ENCODE measurements at regions not wholly inside any gene's neighbourhood (a gene's known extent, or its start where the extent isn't known, plus 50 kb on each side); places are given as distances from the start of the nearest gene placed in this dataset.

- no peak for TF ChIP-seq CTCF (IDR thresholded peaks at IDR 0.05; ENCODE audit: control insufficient read depth, insufficient read depth, low read depth, low read length, missing control alignments)
- DNase-seq (ENCODE audit: low read depth), result no peak
- no peak overlapping the region for H3K4me3 ChIP-seq (ENCODE audit: control insufficient read depth, low read depth, low read length)
Observed at GRCh38 chr21:24294171-24294570, 1313.1 kb downstream of the MRPL39 start.

- H3K4me3 ChIP-seq (ENCODE audit: control insufficient read depth, low read depth, low read length), result no peak overlapping the region
- no peak for TF ChIP-seq CTCF (IDR thresholded peaks at IDR 0.05; ENCODE audit: control insufficient read depth, insufficient read depth, low read depth, low read length, missing control alignments)
- no peak for DNase-seq (ENCODE audit: low read depth)
Observed at GRCh38 chr21:24290151-24290833, 1317.0 kb downstream of the MRPL39 start.

- H3K4me3 ChIP-seq (ENCODE audit: control insufficient read depth, low read depth, low read length), result no peak overlapping the region
- TF ChIP-seq CTCF (IDR thresholded peaks at IDR 0.05; ENCODE audit: control insufficient read depth, insufficient read depth, low read depth, low read length, missing control alignments), result no peak
- DNase-seq (ENCODE audit: low read depth), result no peak
Observed at GRCh38 chr21:24289539-24289938, 1317.7 kb downstream of the MRPL39 start.

GRCh38 chr21:24280596-24280995 is 1326.7 kb downstream of the MRPL39 start:
- TF ChIP-seq CTCF (IDR thresholded peaks at IDR 0.05; ENCODE audit: control insufficient read depth, insufficient read depth, low read depth, low read length, missing control alignments), result no peak
- no peak for DNase-seq (ENCODE audit: low read depth)
- H3K4me3 ChIP-seq (ENCODE audit: control insufficient read depth, low read depth, low read length), result no peak overlapping the region

GRCh38 chr21:24278711-24279110 is 1328.6 kb downstream of the MRPL39 start:
- H3K4me3 ChIP-seq (ENCODE audit: control insufficient read depth, low read depth, low read length), result no peak overlapping the region
- no peak for TF ChIP-seq CTCF (IDR thresholded peaks at IDR 0.05; ENCODE audit: control insufficient read depth, insufficient read depth, low read depth, low read length, missing control alignments)
- no peak for DNase-seq (ENCODE audit: low read depth)

- DNase-seq (ENCODE audit: low read depth), result no peak
- TF ChIP-seq CTCF (IDR thresholded peaks at IDR 0.05; ENCODE audit: control insufficient read depth, insufficient read depth, low read depth, low read length, missing control alignments), result no peak
- H3K4me3 ChIP-seq (ENCODE audit: control insufficient read depth, low read depth, low read length), result no peak overlapping the region
Observed at GRCh38 chr21:24276204-24276603, 1331.1 kb downstream of the MRPL39 start.

Measured in AG09309 (cell line).